Astrocyte (in vitro differentiated cells and primary cell): ENCODE measurements at regions not wholly inside any gene's neighbourhood (a gene's known extent, or its start where the extent isn't known, plus 50 kb on each side); places are given as distances from the start of the nearest gene placed in this dataset.

Experiments
- EZH2 ChIP-seq: IDR thresholded peaks from 2 replicates; pipeline ENCODE4 v1.6.1; 2012; ENCODE audit warnings: mild to moderate bottlenecking, low read length, inconsistent platforms; ENCODE audit not compliant: insufficient read depth
- TF ChIP-seq, protein P1 (sequence below): IDR thresholded peaks from 2 replicates; pipeline ENCODE4 v1.5.1; 2011; ENCODE audit warnings: low read depth, mild to moderate bottlenecking, inconsistent platforms, low read length, moderate library complexity; ENCODE audit not compliant: insufficient read depth

DNA sequence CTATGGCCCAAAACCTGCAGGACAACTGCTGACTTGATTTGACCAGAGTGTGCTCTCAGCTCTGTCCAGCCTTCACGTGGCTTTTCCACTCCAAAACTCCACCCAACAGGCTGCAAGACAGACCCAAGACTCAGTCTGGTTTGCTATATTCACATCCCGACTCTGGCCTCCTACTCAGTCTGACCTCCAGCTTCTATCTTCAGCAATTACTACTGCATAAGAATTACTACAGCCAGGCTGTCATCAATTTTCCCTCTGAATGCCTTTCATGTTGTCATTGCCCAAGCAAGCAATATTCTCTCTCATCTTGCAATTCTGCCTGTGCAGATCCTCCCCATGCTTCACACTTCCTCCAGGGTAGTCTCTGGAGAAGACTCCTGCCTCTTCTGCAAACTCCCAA lies 53.6 kb upstream of the GYPC start:
- no peak for TF ChIP-seq EZH2
- TF ChIP-seq, protein P1, sequence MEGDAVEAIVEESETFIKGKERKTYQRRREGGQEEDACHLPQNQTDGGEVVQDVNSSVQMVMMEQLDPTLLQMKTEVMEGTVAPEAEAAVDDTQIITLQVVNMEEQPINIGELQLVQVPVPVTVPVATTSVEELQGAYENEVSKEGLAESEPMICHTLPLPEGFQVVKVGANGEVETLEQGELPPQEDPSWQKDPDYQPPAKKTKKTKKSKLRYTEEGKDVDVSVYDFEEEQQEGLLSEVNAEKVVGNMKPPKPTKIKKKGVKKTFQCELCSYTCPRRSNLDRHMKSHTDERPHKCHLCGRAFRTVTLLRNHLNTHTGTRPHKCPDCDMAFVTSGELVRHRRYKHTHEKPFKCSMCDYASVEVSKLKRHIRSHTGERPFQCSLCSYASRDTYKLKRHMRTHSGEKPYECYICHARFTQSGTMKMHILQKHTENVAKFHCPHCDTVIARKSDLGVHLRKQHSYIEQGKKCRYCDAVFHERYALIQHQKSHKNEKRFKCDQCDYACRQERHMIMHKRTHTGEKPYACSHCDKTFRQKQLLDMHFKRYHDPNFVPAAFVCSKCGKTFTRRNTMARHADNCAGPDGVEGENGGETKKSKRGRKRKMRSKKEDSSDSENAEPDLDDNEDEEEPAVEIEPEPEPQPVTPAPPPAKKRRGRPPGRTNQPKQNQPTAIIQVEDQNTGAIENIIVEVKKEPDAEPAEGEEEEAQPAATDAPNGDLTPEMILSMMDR: no peak
